DOHH2 (cell line): ENCODE measurements at regions not wholly inside any gene's neighbourhood (a gene's known extent, or its start where the extent isn't known, plus 50 kb on each side); places are given as distances from the start of the nearest gene placed in this dataset.

Experiments
- H3F3A ChIP-seq: fragments of 200-600 bp; sonication (generic), shearing (Covaris generic); 2 replicates; pipeline ENCODE4 v1.6.0; 2016; ENCODE audit warnings: antibody characterized with exemption, mild to moderate bottlenecking; ENCODE audit not compliant: control insufficient read depth, insufficient read depth
- H3K27ac ChIP-seq: fragments of 200-600 bp; sonication (generic); 2 replicates; pipeline ENCODE4 v1.5.1; 2014; ENCODE audit warnings: low read depth, mild to moderate bottlenecking, low read length, moderate library complexity
- H3K27me3 ChIP-seq: fragments of 200-600 bp; sonication (generic); 2 replicates; pipeline ENCODE4 v1.6.1; 2014; ENCODE audit warnings: mild to moderate bottlenecking, low read length, mixed read lengths; ENCODE audit not compliant: control insufficient read depth
- H3K36me3 ChIP-seq: fragments of 200-600 bp; sonication (generic); 2 replicates; pipeline ENCODE4 v1.6.1; 2014; ENCODE audit warnings: mild to moderate bottlenecking, low read length, moderate library complexity, mixed read lengths; ENCODE audit not compliant: control insufficient read depth
- H3K4me1 ChIP-seq: fragments of 200-600 bp; sonication (generic); 2 replicates; pipeline ENCODE4 v1.6.1; 2014; ENCODE audit warnings: mild to moderate bottlenecking, low read length, mixed read lengths; ENCODE audit not compliant: control insufficient read depth
- H3K4me2 ChIP-seq: fragments of 200-600 bp; sonication (generic); 2 replicates; pipeline ENCODE4 v1.6.0; 2014; ENCODE audit warnings: mild to moderate bottlenecking, low read length, moderate library complexity
- H3K4me3 ChIP-seq: fragments of 200-600 bp; sonication (generic); 2 replicates; pipeline ENCODE4 v1.5.1; 2014; ENCODE audit warnings: mild to moderate bottlenecking, low read length, mixed read lengths
- H3K79me2 ChIP-seq: fragments of 200-600 bp; sonication (generic); 2 replicates; pipeline ENCODE4 v1.6.1; 2014; ENCODE audit warnings: mild to moderate bottlenecking, low read length, mixed read lengths; ENCODE audit not compliant: control insufficient read depth
- H3K9me2 ChIP-seq: fragments of 200-600 bp; sonication (generic); replicated peaks from 2 replicates; pipeline ENCODE4 v1.6.1; 2014; ENCODE audit warnings: mild to moderate bottlenecking, low read length, mixed read lengths; ENCODE audit not compliant: control insufficient read depth
- H3K9me3 ChIP-seq: fragments of 200-600 bp; sonication (generic); 2 replicates; pipeline ENCODE4 v1.6.1; 2014; ENCODE audit warnings: antibody characterized with exemption, low read length, mixed read lengths; ENCODE audit not compliant: control insufficient read depth, insufficient read depth
- H4K20me1 ChIP-seq: fragments of 200-600 bp; sonication (generic); 2 replicates; pipeline ENCODE4 v1.6.0; 2014; ENCODE audit warnings: low read depth, mild to moderate bottlenecking, antibody characterized with exemption, low read length, moderate library complexity; ENCODE audit not compliant: control insufficient read depth, insufficient read depth
- CTCF ChIP-seq: fragments of 200-600 bp; sonication (generic); IDR thresholded peaks from one replicate; pipeline ENCODE4 v1.5.1; 2014; ENCODE audit warnings: antibody characterized with exemption, mild to moderate bottlenecking, low read depth, low read length; ENCODE audit not compliant: poor library complexity, severe bottlenecking
- EZH2phosphoT487 ChIP-seq: fragments of 200-600 bp; sonication (generic); IDR thresholded peaks from 2 replicates; pipeline ENCODE4 v1.6.1; 2017; ENCODE audit warnings: borderline replicate concordance, mild to moderate bottlenecking, antibody characterized with exemption, low read length, moderate library complexity, mixed read lengths

- Histone ChIP-seq H4K20me1 (no peaks in the 10 kb centered on the region), H3K79me2 (no peaks in the 10 kb centered on the region), H3K4me2 (no peak overlapping the region), H3K9me3 (no peaks in the 10 kb centered on the region), H3K4me3 (no peak overlapping the region), H3F3A (no peaks in the 10 kb centered on the region), H3K9me2 (no peaks in the 10 kb centered on the region), H3K27me3 (no peaks in the 10 kb centered on the region), H3K36me3 (no peaks in the 10 kb centered on the region), H3K4me1 (no peaks in the 10 kb centered on the region), H3K27ac (no peak overlapping the region)
- TF ChIP-seq EZH2phosphoT487 (no peak), CTCF (no peak)
Measured at GRCh38 chr2:146949400-146949799, 895.4 kb upstream of the ACVR2A start.

- no peaks in the 10 kb centered on the region for H3K9me2 ChIP-seq
- H3K79me2 ChIP-seq: no peaks in the 10 kb centered on the region
- H3K4me3 ChIP-seq: no peak overlapping the region
- H3K4me2 ChIP-seq: no peak overlapping the region
- no peak overlapping the region for H3K27ac ChIP-seq
- no peaks in the 10 kb centered on the region for H3K4me1 ChIP-seq
- H3K9me3 ChIP-seq: no peaks in the 10 kb centered on the region
- no peaks in the 10 kb centered on the region for H3F3A ChIP-seq
- no peaks in the 10 kb centered on the region for H4K20me1 ChIP-seq
- no peaks in the 10 kb centered on the region for H3K36me3 ChIP-seq
- peaks cover 2% of the 10 kb centered on the region; the same call in 1 of the 2 replicates for H3K27me3 ChIP-seq
- no peak for TF ChIP-seq CTCF
- TF ChIP-seq EZH2phosphoT487: no peak
Measured at GRCh38 chr2:146944601-146945000, 900.2 kb upstream of the ACVR2A start.

GRCh38 chr2:146939991-146940685, 904.7 kb upstream of the ACVR2A start:
- Histone ChIP-seq H3K4me3 (no peak overlapping the region), H3K4me1 (no peaks in the 10 kb centered on the region), H3K9me2 (no peaks in the 10 kb centered on the region), H3K79me2 (no peaks in the 10 kb centered on the region), H3K9me3 (no peaks in the 10 kb centered on the region), H3F3A (no peaks in the 10 kb centered on the region), H3K36me3 (no peaks in the 10 kb centered on the region), H3K4me2 (no peak overlapping the region), H4K20me1 (no peaks in the 10 kb centered on the region), H3K27me3 (peaks cover 2% of the 10 kb centered on the region; the same call in 1 of the 2 replicates), H3K27ac (no peak overlapping the region)
- TF ChIP-seq EZH2phosphoT487: no peak
- no peak for TF ChIP-seq CTCF
